Upper lobe of left lung (tissue), 4 donors: ENCODE measurements at regions not wholly inside any gene's neighbourhood (a gene's known extent, or its start where the extent isn't known, plus 50 kb on each side); places are given as distances from the start of the nearest gene placed in this dataset.

Source experiments
- CTCF ChIP-seq, 6 experiments: fragments of 450-650 bp in 4 of 6; fragments of 200-600 bp in 2 of 6; sonication (generic) in 2 of 6; IDR thresholded peaks; one replicate each; pipeline ENCODE4 v1.5.1; 2016 to 2019; ENCODE audit warnings: antibody characterized with exemption in 6 of 6
- POLR2A ChIP-seq, 4 donors: fragments of 450-650 bp; IDR thresholded peaks; one replicate each; pipeline ENCODE4 v1.5.1; 2016 to 2017; ENCODE audit warnings: antibody characterized with exemption in 4 of 4, mild to moderate bottlenecking in 2 of 4

- TF ChIP-seq POLR2A (IDR thresholded peaks at IDR 0.05) (no peak), CTCF (IDR thresholded peaks at IDR 0.05) (no peak)
Observed at GRCh38 chr2:6353669-6354068, 512.0 kb downstream of the CMPK2 start.
